ENCODE measurements at regions not wholly inside any gene's neighbourhood (a gene's known extent, or its start where the extent isn't known, plus 50 kb on each side); places are given as distances from the start of the nearest gene placed in this dataset.
A peak's percentile ranks its signal among the peaks of the same experiment; 100 is the strongest.
"Not testable (repeated sequence)": the region's sequence is repeated elsewhere in the genome, so short reads cannot be mapped to it uniquely, and the experiment has no call there.

GRCh38 chr6:8361259-8361658, 74.1 kb downstream of the SLC35B3 start:
- DNase-seq = no peak

GRCh38 chr6:8352966-8353340, 82.4 kb downstream of the SLC35B3 start:
- DNase-seq = no peak

- DNase-seq = no peak
These were observed 82.9 kb downstream of the SLC35B3 start for GRCh38 chr6:8352335-8352965.

DNA sequence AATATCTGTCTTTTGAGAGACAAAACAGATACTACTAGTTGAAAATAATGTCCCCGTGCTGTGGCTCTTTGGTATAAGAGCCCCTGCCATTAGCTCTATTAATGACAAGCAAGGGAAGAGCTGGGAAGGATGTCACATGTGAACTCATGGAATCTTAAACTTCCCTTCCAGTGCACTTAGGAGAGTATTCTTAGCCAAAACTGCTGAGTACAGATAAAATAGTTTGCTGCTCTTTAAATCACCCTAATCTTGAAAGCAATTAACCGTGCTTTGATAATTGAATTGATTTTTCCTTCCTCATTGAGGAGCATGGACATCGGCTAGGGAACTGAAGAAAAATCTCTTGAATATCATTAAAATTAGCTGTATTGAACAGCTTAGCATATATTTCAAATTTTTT, 91.7 kb downstream of the SLC35B3 start:
- no peak for DNase-seq

- DNase-seq = no peak
These were observed 93.0 kb downstream of the SLC35B3 start for GRCh38 chr6:8342241-8342819.

GRCh38 chr6:8337147-8337546, 98.2 kb downstream of the SLC35B3 start:
- DNase-seq = no peak

DNA sequence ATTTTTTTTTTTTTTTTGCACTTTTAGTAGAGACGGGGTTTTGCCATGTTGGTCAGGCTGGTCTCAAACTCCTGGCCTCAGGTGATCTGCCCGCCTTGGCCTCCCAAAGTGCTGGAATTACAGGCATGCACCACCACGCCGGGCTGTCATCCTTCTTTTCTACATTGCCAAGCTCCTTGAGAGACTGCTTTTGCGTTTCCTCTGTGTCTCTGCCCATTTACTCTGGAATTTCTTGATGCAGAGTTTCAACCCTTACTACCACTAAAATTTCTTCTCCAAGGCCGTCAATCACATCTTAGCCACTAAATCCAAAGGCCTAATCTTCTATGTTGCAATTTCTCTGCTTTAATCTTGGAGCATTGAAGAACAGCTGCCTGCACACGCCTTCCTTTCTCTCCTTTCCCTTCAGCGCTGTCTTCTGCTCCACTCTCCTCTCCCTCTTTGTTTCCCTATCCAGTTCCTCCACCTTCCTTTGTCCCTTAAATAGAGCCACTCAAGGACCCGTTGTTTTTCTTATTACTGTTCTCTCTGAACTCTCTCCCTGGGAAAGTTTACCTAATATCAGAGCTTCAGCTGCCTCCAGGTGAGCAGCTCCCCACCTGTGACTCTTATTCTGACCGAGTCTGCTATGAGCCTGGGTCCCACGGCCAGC, 98.8 kb downstream of the SLC35B3 start:
- DNase-seq = no peak

- no peak for DNase-seq
These were observed 99.4 kb downstream of the SLC35B3 start for GRCh38 chr6:8335896-8336295.

DNA sequence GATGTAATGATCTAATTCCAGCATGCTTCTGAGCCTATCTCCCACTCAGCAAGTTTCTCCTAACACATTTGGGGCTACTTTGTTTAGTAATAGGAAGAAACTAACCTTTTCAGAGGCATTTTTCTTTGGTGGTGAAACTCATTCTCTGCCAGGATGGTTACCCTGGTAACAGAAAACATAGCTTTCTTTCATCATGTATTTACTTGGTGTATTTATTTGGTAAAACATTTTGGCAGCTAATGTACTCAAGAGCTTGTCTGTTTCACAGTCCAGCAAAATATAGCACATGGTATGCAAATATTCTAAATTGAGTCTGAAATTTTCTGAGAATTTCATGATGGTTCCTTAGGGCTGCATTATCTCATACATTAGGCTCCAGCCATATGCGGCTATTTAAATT, 100.0 kb downstream of the SLC35B3 start:
- no peak for DNase-seq

GRCh38 chr6:8334113-8334512, 101.2 kb downstream of the SLC35B3 start:
- DNase-seq = no peak

- no peak for DNase-seq
These were observed 105.8 kb downstream of the SLC35B3 start for GRCh38 chr6:8329562-8329961.

GRCh38 chr6:8325743-8326142, 109.6 kb downstream of the SLC35B3 start:
- no peak for DNase-seq

DNA sequence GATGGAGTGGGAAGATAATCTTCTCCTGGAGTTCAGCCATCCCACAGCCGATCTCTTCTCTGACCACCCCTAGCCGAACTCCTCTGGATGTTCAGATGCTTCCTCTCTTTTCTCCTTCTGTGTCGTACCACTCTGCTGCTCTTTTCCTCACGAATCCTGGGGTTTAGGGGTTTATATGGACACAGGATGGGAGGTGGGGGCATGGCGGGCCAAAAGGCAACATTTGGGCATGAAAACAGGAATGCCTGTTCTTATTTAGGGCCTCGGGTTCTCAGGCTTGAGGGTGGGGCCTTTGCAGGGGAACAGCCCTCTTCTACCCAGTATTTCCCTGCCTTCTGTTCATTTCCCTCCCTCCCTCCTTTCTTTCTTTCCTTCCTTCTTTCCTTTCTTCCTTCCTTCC, 112.7 kb downstream of the SLC35B3 start:
- no peak for DNase-seq

DNA sequence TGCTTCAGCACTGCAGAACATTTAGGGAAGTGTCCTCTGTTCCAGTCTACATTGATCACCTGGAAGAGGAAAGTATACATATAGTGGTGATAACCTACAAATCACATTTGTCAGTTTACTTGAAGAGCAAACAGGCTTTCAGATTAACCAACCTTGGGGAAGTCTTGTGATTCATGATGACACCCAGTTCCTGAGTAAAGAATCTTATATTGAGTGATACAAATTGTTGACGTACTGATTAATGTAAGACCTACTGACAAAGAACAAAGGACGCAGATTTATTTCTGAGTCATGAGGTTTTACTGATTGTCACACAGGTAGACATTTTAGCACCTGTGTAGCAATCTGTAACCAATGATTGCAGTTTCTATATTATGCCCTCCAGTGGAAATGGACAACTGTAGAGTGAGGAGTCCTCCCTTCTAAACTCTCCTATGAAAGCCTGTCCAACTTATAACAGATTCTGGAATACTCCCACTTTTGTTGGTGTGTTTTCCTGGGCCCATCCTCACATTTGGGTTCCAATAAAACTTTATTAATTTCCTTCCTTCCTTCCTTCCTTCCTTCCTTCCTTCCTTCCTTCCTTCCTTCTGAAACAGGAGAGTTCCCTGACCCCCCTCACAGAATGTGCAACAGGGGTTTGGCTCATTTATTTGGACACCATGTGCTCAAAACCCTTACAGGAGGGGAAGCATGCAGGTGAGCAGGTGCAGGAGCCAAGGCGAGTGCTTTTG, 113.5 kb downstream of the SLC35B3 start:
- DNase-seq = no peak

DNA sequence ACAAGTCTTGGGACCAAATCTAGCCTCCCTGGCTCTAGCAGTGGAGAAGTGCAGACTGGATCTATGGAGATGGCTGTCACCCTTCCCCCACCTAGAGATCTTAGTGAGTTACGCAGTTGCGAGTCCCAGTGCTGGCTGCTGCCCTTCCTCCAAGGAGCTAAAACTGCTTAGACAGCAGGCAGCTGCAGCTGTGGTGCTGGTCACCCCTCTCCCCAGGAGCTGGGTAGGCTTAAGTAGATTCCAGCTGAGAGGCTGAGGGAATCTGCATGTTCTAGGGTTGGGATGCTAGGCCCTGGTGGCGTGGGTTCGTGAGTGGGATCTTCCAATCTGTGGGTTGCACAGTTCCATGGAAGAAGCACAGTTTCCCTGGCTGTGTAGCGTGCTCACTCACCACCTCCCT, 120.2 kb downstream of the SLC35B3 start:
- DNase-seq = no peak

GRCh38 chr6:8301502-8301901, 133.8 kb downstream of the SLC35B3 start:
- DNase-seq = no peak

GRCh38 chr6:8299034-8299433, 136.3 kb downstream of the SLC35B3 start:
- DNase-seq = no peak

- DNase-seq = not testable (repeated sequence)
These were observed 152.4 kb downstream of the SLC35B3 start for GRCh38 chr6:8282946-8283345.

DNA sequence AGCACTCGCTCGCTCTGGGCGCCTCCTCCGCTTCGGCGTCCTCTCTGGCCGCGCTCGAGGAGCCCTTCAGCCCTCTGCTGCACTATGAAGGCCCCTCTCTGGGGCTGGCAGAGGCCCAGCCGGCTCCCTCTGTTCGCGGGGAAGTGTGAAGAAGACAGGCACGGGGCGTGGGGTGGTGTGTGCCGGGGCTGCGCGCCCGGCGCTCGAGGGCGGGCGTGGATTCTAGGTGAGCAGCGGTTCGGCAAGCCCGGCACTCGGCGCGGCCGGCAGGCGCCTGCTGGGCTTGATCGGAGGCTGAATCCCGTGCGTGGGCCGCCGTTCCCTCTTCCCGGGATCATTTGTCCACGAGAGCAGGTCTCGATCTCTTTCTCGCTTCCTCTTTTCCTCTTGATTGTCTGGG, 153.0 kb downstream of the SLC35B3 start:
- DNase-seq = no peak

- DNase-seq = peak; percentile 36
These were observed 156.1 kb downstream of the SLC35B3 start for GRCh38 chr6:8279041-8279805.

DNA sequence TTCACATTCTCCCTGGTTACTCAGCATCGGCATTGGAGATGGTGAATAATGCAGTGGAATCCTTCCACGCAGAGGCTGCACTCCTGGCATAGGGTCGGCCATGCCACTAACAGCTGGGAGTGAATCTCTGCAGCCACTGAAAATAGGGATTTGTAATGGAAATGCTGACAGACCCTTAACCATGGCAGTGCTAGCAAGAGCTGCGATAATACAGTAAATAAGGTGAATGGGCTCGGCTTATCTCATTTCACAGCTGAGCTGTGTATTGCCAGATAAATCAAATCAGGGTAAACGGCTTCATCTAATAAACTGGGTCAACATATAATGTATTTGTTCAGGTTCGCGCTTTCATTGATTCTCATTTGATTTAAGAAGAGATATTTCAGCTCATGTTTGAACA, 156.8 kb downstream of the SLC35B3 start:
- peak; percentile 17 for DNase-seq

DNA sequence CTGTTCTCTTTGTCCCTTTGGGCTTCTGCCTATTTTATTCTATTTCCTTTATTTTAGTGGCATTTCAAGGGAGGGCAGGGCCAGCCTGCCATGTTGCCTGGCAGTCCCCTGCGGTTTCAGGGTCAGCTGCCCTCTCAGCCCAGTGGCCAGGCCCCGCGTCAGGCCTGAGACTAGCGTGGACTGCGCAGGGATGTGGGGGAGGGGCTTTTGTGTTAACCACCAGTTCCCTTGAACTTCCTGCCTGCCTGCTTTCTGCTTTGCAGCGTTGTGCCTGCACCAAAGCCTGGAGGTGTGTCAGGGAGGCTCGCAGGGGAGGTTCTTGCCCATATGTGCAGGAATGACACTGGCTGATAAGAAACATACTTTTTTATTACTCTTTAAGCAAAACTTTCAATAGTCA, 157.6 kb downstream of the SLC35B3 start:
- DNase-seq = peak; percentile 7

- no peak for DNase-seq
These were observed 159.2 kb downstream of the SLC35B3 start for GRCh38 chr6:8276148-8276547.

Measured in retina (tissue), 1 donor.